SK-N-MC (cell line): ENCODE measurements at regions not wholly inside any gene's neighbourhood (a gene's known extent, or its start where the extent isn't known, plus 50 kb on each side); places are given as distances from the start of the nearest gene placed in this dataset.

Source experiments
- DNase-seq: peaks from one replicate; pipeline ENCODE4 v3.0.0-alpha.2; 2011; ENCODE audit warnings: low read depth, low spot score
- H3K27ac ChIP-seq: fragments of 200-600 bp; sonication (generic); 2 replicates; pipeline ENCODE4 v1.5.1; 2016; ENCODE audit warnings: mixed run types
- H3K36me3 ChIP-seq: fragments of 200-600 bp; sonication (generic); 2 replicates; pipeline ENCODE4 v1.6.1; 2017; ENCODE audit warnings: antibody characterized with exemption, low read length, mixed read lengths; ENCODE audit not compliant: insufficient read depth
- H3K4me3 ChIP-seq: fragments of 200-600 bp; sonication (generic); 2 replicates; pipeline ENCODE4 v1.5.1; 2016
- H3K9ac ChIP-seq: fragments of 200-600 bp; sonication (generic); 2 replicates; pipeline ENCODE4 v1.8.0; 2017; ENCODE audit warnings: mixed run types, mixed read lengths; ENCODE audit not compliant: insufficient read length
- H3K9me3 ChIP-seq: fragments of 200-600 bp; sonication (generic); 2 replicates; pipeline ENCODE4 v1.6.1; 2017; ENCODE audit warnings: low read depth, mild to moderate bottlenecking, antibody characterized with exemption, low read length, moderate library complexity, mixed read lengths
- EZH2 ChIP-seq: fragments of 200-600 bp; sonication (generic); IDR thresholded peaks from one replicate; pipeline ENCODE4 v1.6.1; 2017; ENCODE audit warnings: antibody characterized with exemption
- FOXP2 ChIP-seq: optimal IDR thresholded peaks from 2 replicates; pipeline ENCODE3; 2011; ENCODE audit warnings: mild to moderate bottlenecking, moderate library complexity; ENCODE audit not compliant: insufficient read depth; ENCODE audit errors: extremely low read length, control extremely low read depth
- POLR2AphosphoS5 ChIP-seq: IDR thresholded peaks from 2 replicates; pipeline ENCODE4 v1.6.1; 2012; ENCODE audit warnings: mild to moderate bottlenecking, low read depth, low read length, borderline replicate concordance

DNA sequence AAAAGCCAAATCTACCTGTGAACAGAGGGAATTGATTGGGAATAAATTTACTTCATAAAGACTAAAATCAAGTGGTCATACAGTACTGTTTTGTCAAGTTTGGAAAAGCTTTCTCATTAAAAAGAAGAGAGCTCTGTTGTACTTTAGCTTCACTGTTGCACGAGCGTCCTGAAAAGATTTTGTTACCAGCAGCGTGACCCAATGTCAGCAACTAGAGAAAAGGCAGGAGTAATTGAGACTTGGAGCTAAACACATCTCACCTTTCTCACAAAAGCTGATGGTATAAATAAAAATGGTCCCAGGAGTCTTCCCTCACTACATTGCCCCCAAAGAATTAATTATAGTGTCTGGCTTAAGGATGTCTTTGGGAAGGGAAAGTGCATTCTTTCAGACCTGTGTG lies 613.7 kb downstream of the OLFM4 start:
- TF ChIP-seq EZH2 (no peak), FOXP2 (no peak), POLR2AphosphoS5 (no peak)
- Histone ChIP-seq H3K27ac (no peak overlapping the region), H3K4me3 (no peak overlapping the region), H3K36me3 (no peaks in the 10 kb centered on the region), H3K9ac (no peak overlapping the region), H3K9me3 (no peaks in the 10 kb centered on the region)
- no peak for DNase-seq

DNA sequence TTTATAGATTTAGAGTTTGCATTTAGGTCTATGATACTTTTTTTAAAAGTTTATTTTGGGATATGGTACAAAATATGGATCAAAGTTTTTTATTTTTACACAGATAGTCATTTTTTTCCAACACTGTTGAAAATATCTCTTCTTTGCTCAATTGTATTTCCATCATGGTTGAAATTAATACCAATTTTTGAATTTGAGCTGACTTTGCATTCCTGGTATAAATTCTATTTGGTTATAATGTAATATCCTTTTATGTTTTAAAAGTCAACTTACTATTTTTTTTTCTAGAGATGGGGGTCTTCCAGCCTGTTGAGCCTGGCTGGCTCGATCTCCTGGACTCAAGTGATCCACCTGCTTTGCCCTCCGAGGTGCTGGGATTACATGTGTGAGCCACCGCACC lies 620.1 kb downstream of the OLFM4 start:
- no peak for DNase-seq
- no peak for TF ChIP-seq EZH2
- TF ChIP-seq POLR2AphosphoS5 = no peak
- TF ChIP-seq FOXP2 = no peak
- no peak overlapping the region for H3K27ac ChIP-seq
- no peaks in the 10 kb centered on the region for H3K9me3 ChIP-seq
- H3K9ac ChIP-seq = no peak overlapping the region
- H3K4me3 ChIP-seq = no peak overlapping the region
- H3K36me3 ChIP-seq = no peaks in the 10 kb centered on the region

DNA sequence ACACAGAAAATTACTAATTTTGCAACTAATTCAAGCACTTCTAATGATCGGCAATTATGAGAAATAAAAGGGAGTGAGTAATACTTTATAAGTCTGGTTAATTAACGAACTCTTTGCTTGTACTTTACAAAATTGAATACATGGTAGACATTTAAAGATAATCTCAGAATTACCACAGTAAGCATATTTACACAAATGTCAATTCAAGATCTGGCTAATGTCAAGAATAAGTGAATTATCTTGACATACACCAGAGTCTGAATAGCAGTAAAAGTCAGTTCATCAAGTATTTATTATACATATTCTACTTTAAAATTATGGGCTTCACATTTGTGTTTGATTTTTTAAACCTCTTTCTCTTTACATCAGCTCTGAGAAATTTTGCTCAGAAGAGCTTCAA lies 643.4 kb downstream of the OLFM4 start:
- Histone ChIP-seq H3K27ac (no peak overlapping the region), H3K36me3 (no peaks in the 10 kb centered on the region), H3K9ac (no peak overlapping the region), H3K9me3 (no peaks in the 10 kb centered on the region), H3K4me3 (no peak overlapping the region)
- DNase-seq = no peak
- TF ChIP-seq EZH2 (no peak), FOXP2 (no peak), POLR2AphosphoS5 (no peak)

DNA sequence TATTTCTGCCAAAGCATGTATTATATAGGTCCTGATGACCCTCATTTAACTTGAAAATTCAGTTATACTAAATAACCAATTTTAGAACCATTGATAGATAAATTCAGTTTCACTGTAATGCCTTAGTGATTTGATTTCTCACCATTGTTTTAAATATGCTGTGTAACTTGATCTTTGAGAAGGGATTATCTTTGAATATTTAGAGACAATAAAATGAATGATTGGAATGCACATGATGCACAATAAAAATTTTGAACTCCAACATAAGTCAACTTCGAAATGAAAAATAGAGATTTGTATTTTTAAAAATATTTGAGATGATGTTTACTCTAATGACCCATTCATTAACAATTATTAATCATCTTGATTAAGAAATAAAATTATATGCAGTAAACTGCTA lies 654.5 kb downstream of the OLFM4 start:
- Histone ChIP-seq H3K36me3 (no peaks in the 10 kb centered on the region), H3K9me3 (no peaks in the 10 kb centered on the region), H3K4me3 (no peak overlapping the region), H3K9ac (no peak overlapping the region), H3K27ac (no peak overlapping the region)
- no peak for DNase-seq
- TF ChIP-seq EZH2 (no peak), FOXP2 (no peak), POLR2AphosphoS5 (no peak)

DNA sequence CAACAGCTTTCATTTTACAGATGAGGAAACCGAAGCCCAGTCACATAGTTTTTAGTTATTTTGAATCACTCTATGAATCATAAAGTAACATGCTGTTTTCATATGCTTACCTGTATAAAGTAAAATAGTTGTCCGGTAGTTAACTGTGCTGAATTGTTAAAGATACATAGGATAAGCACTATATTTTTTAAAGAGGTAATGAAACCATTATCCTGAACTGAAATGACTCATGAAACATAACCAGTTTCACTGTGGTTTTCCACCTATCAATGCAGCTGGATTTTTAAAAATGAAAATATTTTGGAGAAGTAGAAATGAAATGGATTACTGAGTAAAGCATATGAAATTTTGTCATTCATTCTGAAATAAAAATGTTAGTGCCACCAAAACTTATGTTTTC lies 655.0 kb downstream of the OLFM4 start:
- no peak for DNase-seq
- no peak overlapping the region for H3K9ac ChIP-seq
- no peak overlapping the region for H3K4me3 ChIP-seq
- H3K27ac ChIP-seq = no peak overlapping the region
- no peaks in the 10 kb centered on the region for H3K9me3 ChIP-seq
- TF ChIP-seq FOXP2 (no peak), EZH2 (no peak), POLR2AphosphoS5 (no peak)
- H3K36me3 ChIP-seq = no peaks in the 10 kb centered on the region

DNA sequence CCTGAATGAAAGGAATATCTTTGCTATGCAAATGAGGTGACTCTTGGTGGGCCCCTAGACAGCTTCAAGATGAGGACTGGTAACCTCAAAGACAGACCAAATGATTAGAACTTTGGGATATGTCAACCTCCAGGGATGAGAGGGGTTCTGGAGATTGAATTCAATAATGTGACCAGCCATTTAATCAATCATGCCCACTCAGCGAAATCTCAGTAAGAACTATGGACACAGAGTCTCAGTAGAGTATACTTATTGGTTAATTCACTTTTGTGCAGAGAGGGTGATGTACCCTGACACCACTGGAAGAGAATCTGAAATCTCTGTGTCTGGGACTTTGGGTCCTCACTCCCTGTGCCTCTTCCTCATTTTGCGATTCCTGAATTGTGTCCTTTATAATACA lies 662.8 kb downstream of the OLFM4 start:
- TF ChIP-seq POLR2AphosphoS5 = no peak
- no peak for TF ChIP-seq FOXP2
- TF ChIP-seq EZH2 = no peak
- H3K9ac ChIP-seq = no peak overlapping the region
- no peaks in the 10 kb centered on the region for H3K36me3 ChIP-seq
- peak; percentile 18 for DNase-seq
- H3K27ac ChIP-seq = no peak overlapping the region
- H3K9me3 ChIP-seq = no peaks in the 10 kb centered on the region
- 0 out of 2 replicates have a peak overlapping the region, but pooled peaks have one; percentile 26 for H3K4me3 ChIP-seq

DNA sequence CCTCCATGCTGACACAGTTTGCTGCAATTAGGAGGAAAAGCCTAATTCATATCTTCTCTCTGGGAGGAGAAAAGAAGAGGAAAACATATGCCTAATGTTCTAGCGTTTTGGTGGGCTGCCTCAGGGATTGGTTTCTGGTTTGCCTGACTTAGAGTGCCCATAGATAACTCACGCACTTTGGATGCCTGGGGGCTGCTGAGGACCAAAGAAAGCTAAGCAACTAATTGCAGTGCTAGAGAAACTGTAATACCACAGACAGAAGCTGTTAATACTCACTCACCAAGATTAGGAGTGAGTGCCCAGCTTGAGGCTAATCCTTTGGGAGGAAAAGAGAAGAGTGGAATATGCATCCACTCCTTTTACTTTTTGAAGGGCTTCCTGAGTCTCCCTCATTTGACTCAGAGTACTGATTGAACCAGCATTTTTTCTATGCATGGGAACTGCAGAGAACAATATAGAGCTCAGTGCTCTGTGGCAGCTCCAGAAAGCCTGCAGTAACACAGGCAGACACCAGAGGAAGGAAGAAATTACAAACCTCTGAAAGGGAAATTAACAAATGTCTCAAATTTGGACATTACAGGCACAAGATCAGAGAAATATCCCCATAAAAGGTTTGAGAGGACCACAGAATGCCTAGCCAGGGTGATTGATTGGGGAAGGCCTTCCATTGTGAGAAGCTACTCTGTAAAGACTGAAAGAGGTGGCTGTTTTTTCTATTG lies 666.4 kb downstream of the OLFM4 start:
- no peak overlapping the region for H3K9ac ChIP-seq
- no peaks in the 10 kb centered on the region for H3K9me3 ChIP-seq
- DNase-seq = peak; percentile 32
- H3K36me3 ChIP-seq = no peaks in the 10 kb centered on the region
- H3K27ac ChIP-seq = peak overlapping the region; percentile 38
- no peak for TF ChIP-seq EZH2
- no peak for TF ChIP-seq POLR2AphosphoS5
- TF ChIP-seq FOXP2 = no peak
- peak overlapping the region; percentile 35 for H3K4me3 ChIP-seq

DNA sequence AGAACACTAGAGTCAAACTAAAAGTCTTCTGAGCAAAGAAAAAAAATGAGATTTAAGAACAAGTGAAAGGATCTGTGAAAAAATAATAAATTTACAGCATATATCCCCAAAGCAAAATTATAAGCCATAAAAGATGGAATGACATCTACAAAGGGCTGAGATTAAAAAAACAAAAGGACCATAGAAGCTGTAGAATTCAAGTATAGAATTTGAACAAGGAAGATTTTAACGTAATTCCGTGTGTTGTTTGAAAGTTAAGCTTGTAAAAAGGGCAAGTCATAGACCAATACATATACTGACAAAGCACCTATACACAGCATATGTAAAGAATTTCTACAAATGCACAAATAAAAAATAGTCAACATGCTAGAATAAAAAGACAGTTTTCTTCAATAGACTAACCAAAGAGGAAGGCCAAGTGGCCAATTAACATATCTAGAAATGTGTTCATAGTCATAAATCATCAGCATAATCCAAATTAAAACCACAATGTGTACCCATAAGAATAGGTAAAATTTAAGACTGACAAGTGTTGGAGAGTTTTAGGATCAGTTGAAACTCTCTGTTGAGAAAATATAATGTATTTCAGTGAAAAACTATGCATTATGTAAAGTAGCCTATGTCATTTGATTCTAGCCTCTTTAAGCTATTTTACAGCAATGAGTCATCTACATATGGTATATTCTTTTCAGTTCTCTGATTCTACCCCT lies 674.9 kb downstream of the OLFM4 start:
- Histone ChIP-seq H3K9ac (no peak overlapping the region), H3K9me3 (no peaks in the 10 kb centered on the region), H3K4me3 (no peak overlapping the region), H3K36me3 (no peaks in the 10 kb centered on the region), H3K27ac (no peak overlapping the region)
- TF ChIP-seq FOXP2 (no peak), EZH2 (no peak), POLR2AphosphoS5 (no peak)
- DNase-seq = no peak
